GM12865 (cell line): ENCODE measurements at regions not wholly inside any gene's neighbourhood (a gene's known extent, or its start where the extent isn't known, plus 50 kb on each side); places are given as distances from the start of the nearest gene placed in this dataset.

Experiments
- DNase-seq: peaks from one replicate; pipeline ENCODE4 v3.0.0; 2010; ENCODE audit warnings: low read depth
- H3K4me3 ChIP-seq: 2 replicates; pipeline ENCODE4 v1.5.1; 2011; ENCODE audit warnings: mild to moderate bottlenecking, low read depth, low read length, control low read depth
- TF ChIP-seq, protein P1 (sequence below): IDR thresholded peaks from 2 replicates; pipeline ENCODE4 v1.5.1; 2011; ENCODE audit warnings: low read length, control low read depth, low read depth, inconsistent platforms; ENCODE audit not compliant: insufficient read depth; ENCODE audit errors: missing control alignments

DNA sequence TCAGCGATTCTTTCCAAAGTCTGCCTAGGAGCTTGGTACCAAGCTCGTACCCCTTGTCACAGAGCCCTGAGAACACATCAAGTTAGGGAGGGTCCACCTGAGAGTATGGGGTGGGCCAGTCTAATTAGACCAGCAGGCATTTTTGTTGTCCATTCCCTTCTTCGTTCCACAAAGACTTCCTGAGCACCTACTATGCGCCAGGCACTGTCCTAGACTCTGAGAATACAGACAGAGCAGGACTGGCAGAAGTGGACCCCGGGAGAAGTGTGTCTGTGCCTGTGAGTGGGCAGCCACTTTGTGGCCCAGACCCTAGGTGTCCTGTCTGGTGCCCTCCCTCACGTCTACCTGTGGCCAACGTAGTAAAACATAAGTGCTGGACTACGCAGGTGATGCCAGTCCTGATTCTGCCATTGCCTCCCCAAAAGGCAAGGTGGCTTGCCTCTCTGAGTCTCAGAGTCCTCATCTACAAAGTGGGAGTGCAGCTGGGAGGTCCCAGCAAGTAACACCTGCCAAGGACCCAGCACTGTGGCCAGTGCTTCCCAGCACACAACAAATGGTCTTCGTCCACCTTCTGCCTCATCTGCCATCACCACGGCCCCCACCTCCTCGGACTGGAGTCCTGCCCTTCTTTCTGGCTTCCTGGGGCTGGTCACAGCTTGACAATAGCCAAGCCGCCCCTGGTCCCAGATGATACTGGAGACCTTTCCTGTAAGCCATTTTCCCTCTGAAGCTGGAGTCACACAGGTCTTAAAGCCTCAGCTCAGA is 54.3 kb upstream of the DUSP5 start:
- DNase-seq = no peak
- TF ChIP-seq, protein P1, sequence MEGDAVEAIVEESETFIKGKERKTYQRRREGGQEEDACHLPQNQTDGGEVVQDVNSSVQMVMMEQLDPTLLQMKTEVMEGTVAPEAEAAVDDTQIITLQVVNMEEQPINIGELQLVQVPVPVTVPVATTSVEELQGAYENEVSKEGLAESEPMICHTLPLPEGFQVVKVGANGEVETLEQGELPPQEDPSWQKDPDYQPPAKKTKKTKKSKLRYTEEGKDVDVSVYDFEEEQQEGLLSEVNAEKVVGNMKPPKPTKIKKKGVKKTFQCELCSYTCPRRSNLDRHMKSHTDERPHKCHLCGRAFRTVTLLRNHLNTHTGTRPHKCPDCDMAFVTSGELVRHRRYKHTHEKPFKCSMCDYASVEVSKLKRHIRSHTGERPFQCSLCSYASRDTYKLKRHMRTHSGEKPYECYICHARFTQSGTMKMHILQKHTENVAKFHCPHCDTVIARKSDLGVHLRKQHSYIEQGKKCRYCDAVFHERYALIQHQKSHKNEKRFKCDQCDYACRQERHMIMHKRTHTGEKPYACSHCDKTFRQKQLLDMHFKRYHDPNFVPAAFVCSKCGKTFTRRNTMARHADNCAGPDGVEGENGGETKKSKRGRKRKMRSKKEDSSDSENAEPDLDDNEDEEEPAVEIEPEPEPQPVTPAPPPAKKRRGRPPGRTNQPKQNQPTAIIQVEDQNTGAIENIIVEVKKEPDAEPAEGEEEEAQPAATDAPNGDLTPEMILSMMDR = no peak
- no peak overlapping the region for H3K4me3 ChIP-seq

DNA sequence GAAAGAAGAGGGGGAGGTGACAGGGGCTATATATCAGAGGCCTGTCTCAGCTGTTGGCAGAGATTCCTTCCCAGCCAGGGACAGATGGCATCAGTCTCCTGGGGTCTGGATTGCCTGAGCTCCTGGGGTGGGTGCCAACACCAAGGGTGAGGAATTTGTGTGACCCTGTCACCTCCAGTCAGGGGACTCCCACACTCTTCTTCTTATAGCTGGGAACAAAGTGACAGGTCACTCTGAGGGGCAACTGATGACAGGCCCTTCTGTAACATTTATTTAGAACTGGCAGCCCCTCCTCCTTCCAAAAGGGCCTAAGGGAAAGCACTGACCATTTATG is 53.7 kb upstream of the DUSP5 start:
- H3K4me3 ChIP-seq = no peak overlapping the region
- no peak for DNase-seq
- TF ChIP-seq, protein P1 = no peak

DNA sequence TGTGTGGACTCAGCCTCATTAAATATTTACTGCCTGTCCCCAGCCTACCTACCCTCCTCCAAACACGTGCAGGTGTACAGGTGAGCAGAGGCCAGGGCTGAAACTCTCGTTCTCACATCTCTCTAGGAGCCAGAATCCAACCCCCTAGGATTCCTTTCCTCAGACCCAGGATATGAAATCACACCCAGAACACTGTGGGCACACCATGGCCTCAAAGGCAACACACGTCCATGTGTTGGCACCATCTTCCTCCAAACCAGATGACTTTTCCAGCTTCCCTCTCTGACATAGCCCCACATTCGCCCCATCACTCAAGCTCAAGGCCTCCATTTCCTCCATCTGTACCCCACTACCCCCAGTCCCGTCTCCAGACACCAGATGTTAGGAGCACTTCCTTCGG is 51.8 kb upstream of the DUSP5 start:
- no peak for DNase-seq
- no peak overlapping the region for H3K4me3 ChIP-seq
- TF ChIP-seq, protein P1 = no peak

DNA sequence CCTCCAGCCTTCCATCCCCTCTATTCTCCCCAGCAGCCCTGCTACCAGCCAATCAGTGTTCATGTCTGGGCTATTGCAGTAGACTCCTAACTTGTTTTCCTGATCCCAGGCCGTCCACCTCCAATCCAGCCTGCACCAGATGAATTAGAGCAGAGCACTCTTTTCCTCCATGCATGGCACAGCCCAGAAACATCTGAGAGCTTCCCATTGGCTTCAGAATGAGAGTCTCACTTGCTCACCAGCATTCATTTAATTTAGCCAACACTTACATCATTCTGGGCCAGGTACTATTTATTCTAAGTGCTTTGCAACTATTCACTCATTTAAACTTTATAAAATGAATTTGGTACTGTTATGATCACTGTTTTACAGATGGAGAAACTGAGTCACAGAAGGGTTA is 51.4 kb upstream of the DUSP5 start:
- DNase-seq = no peak
- TF ChIP-seq, protein P1 = no peak
- no peak overlapping the region for H3K4me3 ChIP-seq

DNA sequence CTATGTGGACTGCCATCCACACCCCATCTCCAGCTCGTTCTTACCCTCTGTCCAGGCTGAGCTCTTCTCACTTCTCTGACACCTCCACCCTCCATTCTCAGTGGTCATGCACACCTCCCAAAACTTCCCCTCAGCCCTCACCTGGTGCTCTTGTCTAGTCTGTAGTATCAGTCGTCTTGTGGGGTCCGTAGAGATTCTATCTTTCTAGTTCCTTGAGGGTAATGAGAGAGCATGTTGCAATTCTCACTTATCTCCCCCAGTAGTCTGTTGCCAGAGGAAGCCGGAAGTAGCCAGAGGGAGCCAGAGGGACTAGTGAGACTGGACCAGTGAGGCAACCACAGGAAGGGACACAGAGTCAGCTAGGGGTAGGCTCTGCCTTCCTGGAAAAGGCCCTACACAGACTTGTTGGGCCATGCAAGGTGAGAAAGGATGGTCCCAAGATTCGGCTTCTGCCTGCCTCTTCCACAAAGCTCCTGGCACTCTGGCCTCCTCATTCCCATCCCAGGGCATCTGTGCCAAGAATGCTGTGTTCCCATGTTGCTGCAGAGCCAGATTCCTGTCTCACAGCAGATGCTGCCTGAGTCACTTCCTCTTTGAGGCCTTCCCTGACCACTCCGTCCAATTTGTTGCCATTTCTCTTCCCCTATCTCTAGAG is 50.6 kb upstream of the DUSP5 start:
- TF ChIP-seq, protein P1 = no peak

DNA sequence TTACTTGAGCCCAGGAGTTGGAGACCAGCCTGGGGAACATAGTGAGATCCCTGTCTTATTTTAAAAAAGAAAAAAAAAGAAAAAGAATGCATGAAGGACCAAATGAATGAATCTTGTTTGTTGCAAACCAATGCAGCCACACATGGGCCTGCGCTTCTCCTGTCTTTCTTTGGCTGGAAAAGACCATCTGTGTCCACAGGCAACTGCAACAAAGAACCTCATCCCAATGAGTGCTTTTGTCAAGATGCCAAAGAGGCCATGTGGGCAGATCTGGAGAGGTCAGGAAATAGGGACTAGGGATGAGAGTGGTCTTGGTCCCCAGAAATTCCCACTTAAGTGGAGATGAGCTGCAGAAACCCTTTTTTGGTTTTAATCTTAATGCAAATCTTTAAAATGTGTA is 49.8 kb upstream of the DUSP5 start:
- TF ChIP-seq, protein P1 = no peak

More for the DNA sequence above, 50.6 kb upstream of the DUSP5 start:
- H3K4me3 ChIP-seq = no peak overlapping the region
- DNase-seq = no peak

More for the DNA sequence above, 49.8 kb upstream of the DUSP5 start:
- DNase-seq = no peak
- no peak overlapping the region for H3K4me3 ChIP-seq
